ENCODE measurements at regions not wholly inside any gene's neighbourhood (a gene's known extent, or its start where the extent isn't known, plus 50 kb on each side); places are given as distances from the start of the nearest gene placed in this dataset.

DNA sequence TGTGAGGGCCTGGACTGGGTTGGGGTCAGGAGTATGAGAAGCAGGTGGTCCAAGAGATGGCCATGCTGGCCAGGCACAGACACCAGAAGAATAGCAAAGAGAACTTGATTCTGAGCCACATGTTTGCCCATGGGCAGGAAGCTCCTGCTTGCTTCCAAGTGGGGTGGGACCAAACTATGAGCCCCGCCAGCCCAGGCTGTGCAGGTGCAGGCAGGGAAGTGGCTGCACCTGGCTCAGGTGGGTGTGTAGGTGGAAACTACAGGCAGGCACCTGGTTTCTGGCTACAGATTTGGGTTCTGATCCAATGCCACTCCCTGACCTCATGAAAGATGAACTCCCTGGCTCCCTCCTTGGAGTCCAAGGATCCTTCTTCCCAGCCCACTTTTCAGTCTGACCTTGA is 207.9 kb upstream of the KLF3 start:
- CTCF ChIA-PET = no interaction called here
- DNase-seq (ENCODE audit: extremely low spot score) = no peak
- POLR2A ChIA-PET = no interaction called here

DNA sequence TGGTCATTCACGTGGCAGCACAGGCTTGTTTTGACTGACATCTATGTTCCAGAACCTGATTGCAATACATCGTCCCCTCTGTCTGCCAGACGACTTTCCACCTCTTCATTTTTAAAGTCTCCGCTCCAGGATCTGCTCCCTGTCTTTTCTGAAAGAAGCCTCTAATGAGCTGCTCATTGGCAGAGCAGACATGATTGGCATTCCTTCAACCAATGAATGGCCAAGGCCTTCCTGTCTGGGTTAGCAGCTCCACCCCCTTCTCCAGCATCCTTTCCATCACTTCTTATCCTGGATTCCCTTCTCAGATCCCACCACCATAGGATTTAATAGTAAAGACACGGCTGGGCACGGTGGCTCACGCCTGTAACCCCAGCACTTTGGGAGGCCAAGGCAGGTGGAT is 202.7 kb upstream of the KLF3 start:
- ChIA-PET POLR2A (no interaction called here), CTCF (interaction anchor here (1.6 kb wide), 1 partner anchor 14 kb away, joined by 3 read pairs; no protein-coding TSS in a partner anchor)
- TF ChIP-seq, protein P1, sequence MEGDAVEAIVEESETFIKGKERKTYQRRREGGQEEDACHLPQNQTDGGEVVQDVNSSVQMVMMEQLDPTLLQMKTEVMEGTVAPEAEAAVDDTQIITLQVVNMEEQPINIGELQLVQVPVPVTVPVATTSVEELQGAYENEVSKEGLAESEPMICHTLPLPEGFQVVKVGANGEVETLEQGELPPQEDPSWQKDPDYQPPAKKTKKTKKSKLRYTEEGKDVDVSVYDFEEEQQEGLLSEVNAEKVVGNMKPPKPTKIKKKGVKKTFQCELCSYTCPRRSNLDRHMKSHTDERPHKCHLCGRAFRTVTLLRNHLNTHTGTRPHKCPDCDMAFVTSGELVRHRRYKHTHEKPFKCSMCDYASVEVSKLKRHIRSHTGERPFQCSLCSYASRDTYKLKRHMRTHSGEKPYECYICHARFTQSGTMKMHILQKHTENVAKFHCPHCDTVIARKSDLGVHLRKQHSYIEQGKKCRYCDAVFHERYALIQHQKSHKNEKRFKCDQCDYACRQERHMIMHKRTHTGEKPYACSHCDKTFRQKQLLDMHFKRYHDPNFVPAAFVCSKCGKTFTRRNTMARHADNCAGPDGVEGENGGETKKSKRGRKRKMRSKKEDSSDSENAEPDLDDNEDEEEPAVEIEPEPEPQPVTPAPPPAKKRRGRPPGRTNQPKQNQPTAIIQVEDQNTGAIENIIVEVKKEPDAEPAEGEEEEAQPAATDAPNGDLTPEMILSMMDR (IDR thresholded peaks at IDR 0.05; ENCODE audit: control extremely low read depth, extremely low read depth, low read depth, missing control alignments) = no peak
- DNase-seq (ENCODE audit: extremely low spot score) = no peak

More for the DNA sequence above, 207.9 kb upstream of the KLF3 start:
- TF ChIP-seq, protein P1 (IDR thresholded peaks at IDR 0.05; ENCODE audit: control extremely low read depth, extremely low read depth, low read depth, missing control alignments) = no peak

DNA sequence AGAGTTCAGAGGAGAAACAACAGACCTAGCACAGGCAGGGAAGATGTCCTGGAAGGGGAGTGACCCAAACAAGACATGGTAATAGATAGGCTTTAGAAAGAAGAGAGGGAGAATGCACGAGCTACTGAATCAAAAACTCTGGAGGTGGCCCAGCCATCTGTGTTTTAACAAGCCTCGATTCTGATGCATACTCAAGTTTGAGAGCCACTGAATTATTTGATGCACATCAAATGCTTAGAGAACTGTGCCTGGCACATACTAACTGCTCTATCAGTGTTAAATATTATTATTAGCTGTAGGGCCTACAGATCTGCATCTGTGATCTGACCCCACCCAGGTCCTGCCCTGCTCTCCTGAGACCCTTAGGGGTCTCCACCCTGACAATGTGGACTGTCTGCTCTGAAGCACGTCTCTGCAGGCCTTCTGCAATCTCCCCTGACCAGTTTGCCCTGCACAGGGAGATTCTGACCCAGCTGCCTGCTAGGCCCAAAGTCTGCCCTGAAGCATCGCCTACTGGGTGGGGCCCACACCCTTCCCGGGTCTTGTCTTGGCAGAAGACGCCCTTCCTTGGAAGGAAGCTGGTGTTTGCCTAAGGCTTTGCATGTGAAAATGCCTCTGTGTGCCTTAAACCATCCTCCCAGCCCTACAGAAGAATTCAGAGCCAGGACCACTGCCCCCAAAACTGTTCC is 201.5 kb upstream of the KLF3 start:
- CTCF ChIA-PET = interaction anchor here (1.2 kb wide), 1 partner anchor 12 kb away, joined by 3 read pairs; no protein-coding TSS in a partner anchor
- DNase-seq (ENCODE audit: extremely low spot score) = no peak
- POLR2A ChIA-PET = no interaction called here
- TF ChIP-seq, protein P1 (IDR thresholded peaks at IDR 0.05; ENCODE audit: control extremely low read depth, extremely low read depth, low read depth, missing control alignments) = no peak

DNA sequence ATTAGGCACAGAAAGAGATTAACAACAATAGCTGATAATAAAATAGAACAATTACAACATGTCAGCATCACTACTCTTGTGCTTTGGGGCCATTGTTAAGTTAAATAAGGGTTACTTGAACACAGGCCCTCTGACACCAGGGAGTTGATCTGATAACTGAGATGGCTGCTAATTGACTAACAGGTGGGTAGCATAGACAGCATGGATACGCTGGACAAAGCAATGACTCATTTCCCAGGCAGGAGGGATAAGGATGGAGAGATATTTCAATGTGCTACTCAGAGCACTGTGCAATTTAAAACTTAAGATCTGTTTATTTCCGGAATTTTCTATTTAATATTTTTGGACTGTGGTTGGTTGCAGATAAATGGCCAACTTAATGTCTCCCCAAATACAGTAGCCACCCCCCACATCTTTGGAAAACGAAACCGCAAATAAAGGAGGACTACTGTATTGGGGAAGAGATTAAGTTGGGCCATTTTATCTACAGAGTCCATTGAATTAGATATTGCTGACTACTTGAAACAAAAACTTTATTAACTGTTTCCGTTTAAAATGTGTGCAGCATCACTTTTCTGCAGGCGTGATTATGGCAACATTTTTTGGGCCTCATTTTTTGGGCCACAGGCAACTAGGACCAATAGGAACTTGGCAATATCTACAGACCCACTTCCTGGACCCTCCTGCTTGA is 200.6 kb upstream of the KLF3 start:
- TF ChIP-seq, protein P1 (IDR thresholded peaks at IDR 0.05; ENCODE audit: control extremely low read depth, extremely low read depth, low read depth, missing control alignments) = no peak
- ChIA-PET POLR2A (no interaction called here), CTCF (no interaction called here)
- no peak for DNase-seq (ENCODE audit: extremely low spot score)

DNA sequence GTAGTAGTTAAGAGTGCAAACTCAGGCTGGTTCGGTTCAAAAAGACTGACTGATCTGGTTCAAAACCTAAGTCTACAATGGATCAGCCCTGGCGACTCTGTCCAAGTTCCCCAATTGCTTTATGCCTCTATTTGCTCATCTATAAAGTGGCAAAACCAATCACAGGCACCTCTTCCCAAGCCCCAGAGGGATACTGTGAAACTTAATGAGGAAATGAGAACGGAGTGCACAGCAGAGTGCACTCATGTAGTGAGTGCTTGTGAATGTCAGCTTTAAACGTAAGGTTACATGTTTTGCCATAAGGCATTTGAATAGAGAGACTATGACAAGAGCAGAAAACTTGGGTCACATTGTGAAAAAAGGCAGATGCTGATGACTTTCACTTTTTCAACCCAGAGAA is 199.7 kb upstream of the KLF3 start:
- CTCF ChIA-PET = no interaction called here
- POLR2A ChIA-PET = no interaction called here
- TF ChIP-seq, protein P1 (IDR thresholded peaks at IDR 0.05; ENCODE audit: control extremely low read depth, extremely low read depth, low read depth, missing control alignments) = no peak

DNA sequence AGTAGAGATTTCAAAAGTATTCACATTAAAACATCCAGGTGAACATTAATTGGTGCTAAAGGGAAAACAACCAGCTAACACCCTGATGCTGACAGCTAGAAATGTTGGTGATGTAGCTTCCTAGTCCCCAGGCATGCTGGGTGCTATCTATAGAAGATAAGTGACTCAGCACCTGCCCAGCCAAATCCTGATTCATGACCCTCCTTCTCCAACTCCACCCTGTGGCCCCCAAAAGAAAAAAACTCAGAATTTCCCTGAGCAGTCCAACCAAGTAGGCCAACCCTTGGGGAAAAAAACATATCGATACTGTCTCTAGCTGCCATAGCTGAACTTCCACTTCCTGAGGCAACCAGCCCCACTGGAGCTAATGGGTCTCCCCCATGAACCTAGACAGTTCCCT is 197.6 kb upstream of the KLF3 start:
- POLR2A ChIA-PET = no interaction called here
- TF ChIP-seq, protein P1 (IDR thresholded peaks at IDR 0.05; ENCODE audit: control extremely low read depth, extremely low read depth, low read depth, missing control alignments) = no peak
- CTCF ChIA-PET = interaction anchor here (1.0 to 1.5 kb wide), 3 partner anchors 9 to 239 kb away, joined by 3 read pairs; no protein-coding TSS in a partner anchor
- DNase-seq (ENCODE audit: extremely low spot score) = no peak

More for the DNA sequence above, 199.7 kb upstream of the KLF3 start:
- DNase-seq (ENCODE audit: extremely low spot score) = no peak

Measured in GM10248 (cell line).